ENCODE measurements at regions not wholly inside any gene's neighbourhood (a gene's known extent, or its start where the extent isn't known, plus 50 kb on each side); places are given as distances from the start of the nearest gene placed in this dataset.
"Not testable (repeated sequence)": the region's sequence is repeated elsewhere in the genome, so short reads cannot be mapped to it uniquely, and the experiment has no call there.

DNA sequence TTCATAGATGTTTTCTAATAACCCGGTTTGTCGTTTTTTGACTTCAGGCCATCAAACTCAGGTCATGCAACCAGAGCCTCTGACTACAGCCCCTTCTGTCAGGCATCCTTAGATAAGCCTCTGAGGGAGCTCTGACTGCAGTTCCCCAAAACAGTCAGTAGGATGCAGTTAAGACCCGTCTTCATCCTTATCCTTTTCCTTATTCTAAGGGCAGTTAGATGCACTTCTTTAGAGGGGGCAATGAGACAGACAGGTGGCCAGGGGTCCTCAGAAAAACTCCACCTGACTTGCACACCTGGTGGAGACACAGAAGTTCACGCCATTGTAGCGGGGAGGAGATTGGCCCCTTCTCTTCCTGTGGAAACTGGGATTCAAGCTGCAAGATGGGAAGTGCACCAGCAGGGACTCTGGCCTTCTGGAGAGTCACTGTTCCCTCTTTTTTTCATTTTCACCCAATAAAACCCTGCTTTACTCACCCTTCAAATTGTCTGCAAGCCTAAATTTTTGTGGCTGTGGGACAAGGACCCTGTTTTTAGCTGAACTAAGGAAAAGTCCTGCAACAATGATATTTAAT, 104.8 kb upstream of the TFPI start (continued):
- TF ChIP-seq GTF2F1 (IDR thresholded peaks at IDR 0.05; ENCODE audit: borderline replicate concordance, low read depth, low read length): no peak
- TF ChIP-seq TAF1 (IDR thresholded peaks at IDR 0.05; ENCODE audit: low read depth, low read length): no peak
- TF ChIP-seq, protein P1, sequence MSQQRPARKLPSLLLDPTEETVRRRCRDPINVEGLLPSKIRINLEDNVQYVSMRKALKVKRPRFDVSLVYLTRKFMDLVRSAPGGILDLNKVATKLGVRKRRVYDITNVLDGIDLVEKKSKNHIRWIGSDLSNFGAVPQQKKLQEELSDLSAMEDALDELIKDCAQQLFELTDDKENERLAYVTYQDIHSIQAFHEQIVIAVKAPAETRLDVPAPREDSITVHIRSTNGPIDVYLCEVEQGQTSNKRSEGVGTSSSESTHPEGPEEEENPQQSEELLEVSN (IDR thresholded peaks at IDR 0.05): 0 out of 2 replicates have a peak, but pooled peaks have one; percentile 7
- no peak for TF ChIP-seq TBP (IDR thresholded peaks at IDR 0.05; ENCODE audit: low read depth, low read length)

DNA sequence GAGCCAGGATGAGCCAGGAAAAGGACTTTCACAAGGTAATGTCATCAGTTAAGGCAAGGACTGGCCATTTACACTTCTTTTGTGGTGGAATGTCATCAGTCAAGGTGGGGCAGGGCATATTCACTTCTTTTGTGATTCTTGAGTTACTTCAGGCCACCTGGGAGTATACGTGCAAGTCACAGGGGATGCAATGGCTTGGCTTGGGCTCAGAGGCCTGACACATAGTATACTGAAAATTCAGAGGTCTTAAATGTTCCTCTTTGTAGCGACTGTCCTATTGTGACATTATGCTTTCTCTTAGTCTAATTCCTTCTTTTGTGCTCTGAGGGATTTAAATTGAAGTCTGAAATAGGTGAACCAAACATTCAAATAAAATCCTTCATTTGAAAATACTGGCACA, 121.8 kb upstream of the TFPI start:
- H3K79me1 ChIP-seq (ENCODE audit: low read depth, low read length); H2AFZ ChIP-seq (ENCODE audit: low read length); H3K23ac ChIP-seq (ENCODE audit: insufficient read length); H2BK12ac ChIP-seq (ENCODE audit: low read depth, low read length); H3K9ac ChIP-seq (replicated peaks in 1 of 4; ENCODE audit: extremely low read depth in 1 of 4, low read depth in 3 of 4, low read length in 3 of 4); H3K4ac ChIP-seq (replicated peaks; ENCODE audit: insufficient read length, low read depth, low read length); H3K9me3 ChIP-seq (ENCODE audit: insufficient read depth in 2 of 2, low read depth in 1 of 2, low read length in 1 of 2); H3K23me2 ChIP-seq (ENCODE audit: low read depth, low read length); H3K56ac ChIP-seq (replicated peaks; ENCODE audit: insufficient read length, low read depth, low read length); H3K4me3 ChIP-seq (ENCODE audit: extremely low read depth in 1 of 4, insufficient read depth in 2 of 4, low read depth in 3 of 4, low read length in 4 of 4); H4K91ac ChIP-seq (replicated peaks; ENCODE audit: insufficient read length, low read length); H3K18ac ChIP-seq (ENCODE audit: extremely low read depth, low read length); FAIRE-seq; POLR2A ChIA-PET (ENCODE audit: partially characterized antibody); H2BK120ac ChIP-seq (replicated peaks; ENCODE audit: low read depth, low read length); H3K14ac ChIP-seq (ENCODE audit: insufficient read length); H2AK5ac ChIP-seq (ENCODE audit: low read depth, low read length); H2BK15ac ChIP-seq (ENCODE audit: low read length); H3K27ac ChIP-seq (ENCODE audit: low read depth, low read length); H3K27me3 ChIP-seq (replicated peaks in 1 of 4; ENCODE audit: control insufficient read depth in 3 of 4, extremely low read depth in 1 of 4, insufficient read depth in 3 of 4, low read length in 3 of 4); H3K4me1 ChIP-seq (replicated peaks in 1 of 4; ENCODE audit: control insufficient read depth in 3 of 4, insufficient read depth in 4 of 4, low read length in 3 of 4); CTCF ChIA-PET (ENCODE audit: partially characterized antibody); H3K36me3 ChIP-seq (ENCODE audit: control insufficient read depth in 2 of 4, insufficient read depth in 4 of 4, low read length in 3 of 4); H4K20me1 ChIP-seq (replicated peaks in 1 of 2; ENCODE audit: control insufficient read depth in 1 of 2, insufficient read depth in 2 of 2, low read length in 2 of 2); H3K79me2 ChIP-seq (ENCODE audit: control insufficient read depth in 1 of 2, insufficient read depth in 2 of 2, low read length in 2 of 2); H4K5ac ChIP-seq (ENCODE audit: insufficient read length, low read depth, low read length); H2BK5ac ChIP-seq (ENCODE audit: low read depth, low read length); H2BK20ac ChIP-seq (ENCODE audit: low read length); H4K8ac ChIP-seq (ENCODE audit: extremely low read depth, insufficient read depth, low read length): not testable (repeated sequence)
- WGBS, 2 experiments (ENCODE audit: extremely low coverage in 1 of 2, insufficient coverage in 1 of 2, insufficient read length in 1 of 2, insufficient replicate concordance in 2 of 2, low coverage in 1 of 2, low lambda C conversion rate in 2 of 2, missing lambda C conversion rate in 1 of 2): 33% methylated on average over 2 of the region's 2 CpGs; no CpG with 5 or more reads in 1 of the 2 experiments
- peak overlapping the region in 1 of 2 experiments; percentile 41; a peak in 1 of 4 replicates for H3K4me2 ChIP-seq (ENCODE audit: insufficient read depth in 1 of 2, low read depth in 2 of 2, low read length in 2 of 2)
- peak in 1 of 2 experiments; percentile 38 for DNase-seq (ENCODE audit: low read depth in 1 of 2, low spot score in 2 of 2)

Data from H1 (cell line).